AG04449 (cell line): ENCODE measurements at regions not wholly inside any gene's neighbourhood (a gene's known extent, or its start where the extent isn't known, plus 50 kb on each side); places are given as distances from the start of the nearest gene placed in this dataset.
"Not testable (repeated sequence)": the region's sequence is repeated elsewhere in the genome, so short reads cannot be mapped to it uniquely, and the experiment has no call there.

Experiments
- CTCF ChIA-PET: fragments of 350-600 bp; formaldehyde crosslinking; extraction: SDS; loops from one replicate; lab custom pipeline; 2021; ENCODE audit warnings: antibody characterized with exemption; lab: Yijun Ruan, JAX
- POLR2A ChIA-PET: fragments of 400-600, 350-600 bp; formaldehyde crosslinking; extraction: SDS; loops from one replicate; lab custom pipeline; 2020; ENCODE audit warnings: antibody characterized with exemption, inconsistent platforms; lab: Yijun Ruan, JAX
- DNase-seq: peaks from one replicate; pipeline ENCODE4 v3.0.0-alpha.2; 2010; ENCODE audit warnings: low read depth, low spot score
- H3K4me3 ChIP-seq: 2 replicates; pipeline ENCODE4 v1.5.1; 2011; ENCODE audit warnings: low read depth, mild to moderate bottlenecking, control low read depth, low read length
- TF ChIP-seq, protein P1 (sequence below): IDR thresholded peaks from one replicate; pipeline ENCODE4 v1.5.1; 2011; ENCODE audit warnings: mild to moderate bottlenecking, moderate library complexity, low read length, control low read depth, inconsistent platforms; ENCODE audit not compliant: insufficient read depth; ENCODE audit errors: missing control alignments

DNA sequence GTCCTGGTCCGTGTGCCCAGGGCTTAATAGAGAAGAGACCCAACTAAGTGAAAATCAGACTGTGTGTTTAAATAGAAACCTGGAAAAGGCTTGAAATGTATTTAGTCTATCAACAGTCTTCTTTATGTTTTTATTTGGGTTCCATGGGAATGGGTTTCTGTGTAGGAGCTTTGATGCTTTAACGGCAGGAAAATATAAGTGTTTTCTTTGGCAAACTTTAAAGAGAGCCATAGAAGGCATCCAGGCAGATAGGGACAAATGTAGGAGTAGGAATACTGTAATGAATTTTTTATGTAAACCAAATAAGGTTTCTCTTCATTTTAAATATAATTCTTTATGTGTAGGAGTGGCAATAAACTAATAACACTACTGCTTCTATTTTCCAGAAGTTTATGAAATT, 989.0 kb downstream of the GATA3 start:
- ChIA-PET POLR2A (no interaction called here), CTCF (no interaction called here)
- no peak for DNase-seq
- TF ChIP-seq, protein P1, sequence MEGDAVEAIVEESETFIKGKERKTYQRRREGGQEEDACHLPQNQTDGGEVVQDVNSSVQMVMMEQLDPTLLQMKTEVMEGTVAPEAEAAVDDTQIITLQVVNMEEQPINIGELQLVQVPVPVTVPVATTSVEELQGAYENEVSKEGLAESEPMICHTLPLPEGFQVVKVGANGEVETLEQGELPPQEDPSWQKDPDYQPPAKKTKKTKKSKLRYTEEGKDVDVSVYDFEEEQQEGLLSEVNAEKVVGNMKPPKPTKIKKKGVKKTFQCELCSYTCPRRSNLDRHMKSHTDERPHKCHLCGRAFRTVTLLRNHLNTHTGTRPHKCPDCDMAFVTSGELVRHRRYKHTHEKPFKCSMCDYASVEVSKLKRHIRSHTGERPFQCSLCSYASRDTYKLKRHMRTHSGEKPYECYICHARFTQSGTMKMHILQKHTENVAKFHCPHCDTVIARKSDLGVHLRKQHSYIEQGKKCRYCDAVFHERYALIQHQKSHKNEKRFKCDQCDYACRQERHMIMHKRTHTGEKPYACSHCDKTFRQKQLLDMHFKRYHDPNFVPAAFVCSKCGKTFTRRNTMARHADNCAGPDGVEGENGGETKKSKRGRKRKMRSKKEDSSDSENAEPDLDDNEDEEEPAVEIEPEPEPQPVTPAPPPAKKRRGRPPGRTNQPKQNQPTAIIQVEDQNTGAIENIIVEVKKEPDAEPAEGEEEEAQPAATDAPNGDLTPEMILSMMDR: no peak
- no peak overlapping the region for H3K4me3 ChIP-seq

- TF ChIP-seq, protein P1: no peak
- CTCF ChIA-PET: no interaction called here
- no peak for DNase-seq
- H3K4me3 ChIP-seq: no peak overlapping the region
- POLR2A ChIA-PET: no interaction called here
Observed at GRCh38 chr10:9045311-9045710, 990.8 kb downstream of the GATA3 start.

DNA sequence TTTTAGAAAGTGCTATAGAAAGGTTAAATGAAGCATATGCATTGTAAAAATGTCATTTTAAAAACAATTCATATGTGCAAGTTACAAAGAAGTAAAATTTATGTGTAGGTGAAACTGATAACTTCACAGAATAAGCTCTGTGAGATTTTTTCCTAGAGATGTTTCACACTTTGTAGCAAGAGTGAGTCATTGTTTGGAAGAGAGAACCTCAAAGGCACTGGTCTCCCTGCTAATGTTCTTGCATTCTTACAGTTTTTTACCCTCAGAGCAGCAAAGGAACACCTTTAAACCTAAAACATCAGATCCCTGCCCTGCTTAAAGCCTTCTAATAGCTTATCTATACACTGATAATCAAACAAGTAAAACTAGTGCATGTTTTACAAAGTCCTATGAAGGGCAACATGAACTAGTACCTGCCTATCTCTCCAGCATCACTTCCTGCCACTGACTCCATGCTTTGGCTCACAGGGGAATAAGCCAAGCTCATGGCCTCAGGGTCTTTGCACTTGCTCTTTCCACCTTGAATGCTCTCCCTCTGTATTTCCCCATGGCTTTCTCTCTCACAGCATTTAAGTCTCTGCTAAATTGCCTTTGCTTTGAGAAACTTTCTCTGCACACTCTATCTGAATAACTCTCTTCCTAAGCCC, 997.0 kb downstream of the GATA3 start:
- DNase-seq: no peak
- ChIA-PET POLR2A (no interaction called here), CTCF (interaction anchor here (0.6 kb wide), 1 partner anchor 9 kb away, joined by 3 read pairs; no protein-coding TSS in a partner anchor)
- H3K4me3 ChIP-seq: no peak overlapping the region
- TF ChIP-seq, protein P1: no peak

DNA sequence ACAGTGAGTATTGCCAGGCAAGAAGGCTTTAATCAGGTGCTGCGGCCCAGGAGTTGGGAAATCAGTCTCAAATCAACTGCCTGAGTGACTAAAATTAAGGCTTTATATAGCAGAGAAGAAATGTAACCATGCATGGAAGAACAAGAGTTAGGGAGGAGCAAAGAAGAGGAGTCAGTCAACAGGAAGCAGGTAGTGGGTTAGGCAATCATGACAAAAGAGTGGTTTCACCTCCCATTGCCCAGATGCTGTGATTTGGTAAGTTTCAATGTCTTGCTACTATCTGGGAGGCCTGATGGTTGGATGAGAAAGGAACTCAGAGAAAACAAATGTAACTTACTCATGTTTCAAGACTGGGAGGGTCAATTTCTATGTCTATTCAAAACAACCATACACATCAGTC, 998.3 kb downstream of the GATA3 start:
- ChIA-PET POLR2A (no interaction called here), CTCF (no interaction called here)
- TF ChIP-seq, protein P1: no peak
- DNase-seq: no peak
- no peak overlapping the region for H3K4me3 ChIP-seq

- DNase-seq: no peak
- no peak overlapping the region for H3K4me3 ChIP-seq
- TF ChIP-seq, protein P1: no peak
- ChIA-PET POLR2A (no interaction called here), CTCF (no interaction called here)
Observed at GRCh38 chr10:9056521-9056920, 1002.0 kb downstream of the GATA3 start.

- DNase-seq, CTCF ChIA-PET, H3K4me3 ChIP-seq, POLR2A ChIA-PET: not testable (repeated sequence)
Observed at GRCh38 chr10:9057293-9057692, 1002.8 kb downstream of the GATA3 start.

- H3K4me3 ChIP-seq: no peak overlapping the region
- DNase-seq: no peak
- ChIA-PET CTCF (interaction anchor here (0.8 kb wide), 1 partner anchor 9 kb away, joined by 3 read pairs; no protein-coding TSS in a partner anchor), POLR2A (interaction anchor here (0.6 kb wide), 1 partner anchor 1075 kb away, joined by 3 read pairs; no protein-coding TSS in a partner anchor)
- TF ChIP-seq, protein P1: no peak
Observed at GRCh38 chr10:9060314-9060713, 1005.8 kb downstream of the GATA3 start.
